SJSA1 (cell line): ENCODE measurements at regions not wholly inside any gene's neighbourhood (a gene's known extent, or its start where the extent isn't known, plus 50 kb on each side); places are given as distances from the start of the nearest gene placed in this dataset.

Experiments
- DNase-seq, 2 experiments: peaks; one replicate each; pipeline ENCODE4 v3.0.0-alpha.2; 2015 to 2020; ENCODE audit warnings: low spot score in 2 of 2, low read depth in 1 of 2
- H3K27ac ChIP-seq: fragments of 250-450 bp; sonication (Bioruptor Pico); 2 replicates; pipeline ENCODE4 v1.5.1; 2020; ENCODE audit warnings: mild to moderate bottlenecking, moderate library complexity
- H3K27me3 ChIP-seq: fragments of 250-450 bp; sonication (Bioruptor Pico); replicated peaks from 2 replicates; pipeline ENCODE4 v1.5.1; 2020; ENCODE audit warnings: mild to moderate bottlenecking, moderate library complexity
- H3K36me3 ChIP-seq: fragments of 250-450 bp; sonication (Bioruptor Pico); 2 replicates; pipeline ENCODE4 v1.5.1; 2020; ENCODE audit warnings: mild to moderate bottlenecking
- H3K4me1 ChIP-seq: fragments of 250-450 bp; sonication (Bioruptor Pico); replicated peaks from 2 replicates; pipeline ENCODE4 v1.6.1; 2021; ENCODE audit warnings: mild to moderate bottlenecking
- H3K4me3 ChIP-seq: fragments of 250-450 bp; sonication (Bioruptor Pico); 2 replicates; pipeline ENCODE4 v1.5.1; 2020; ENCODE audit warnings: mild to moderate bottlenecking
- H3K9me3 ChIP-seq: fragments of 250-450 bp; sonication (Bioruptor Pico); replicated peaks from 2 replicates; pipeline ENCODE4 v1.5.1; 2020; ENCODE audit warnings: mild to moderate bottlenecking

DNA sequence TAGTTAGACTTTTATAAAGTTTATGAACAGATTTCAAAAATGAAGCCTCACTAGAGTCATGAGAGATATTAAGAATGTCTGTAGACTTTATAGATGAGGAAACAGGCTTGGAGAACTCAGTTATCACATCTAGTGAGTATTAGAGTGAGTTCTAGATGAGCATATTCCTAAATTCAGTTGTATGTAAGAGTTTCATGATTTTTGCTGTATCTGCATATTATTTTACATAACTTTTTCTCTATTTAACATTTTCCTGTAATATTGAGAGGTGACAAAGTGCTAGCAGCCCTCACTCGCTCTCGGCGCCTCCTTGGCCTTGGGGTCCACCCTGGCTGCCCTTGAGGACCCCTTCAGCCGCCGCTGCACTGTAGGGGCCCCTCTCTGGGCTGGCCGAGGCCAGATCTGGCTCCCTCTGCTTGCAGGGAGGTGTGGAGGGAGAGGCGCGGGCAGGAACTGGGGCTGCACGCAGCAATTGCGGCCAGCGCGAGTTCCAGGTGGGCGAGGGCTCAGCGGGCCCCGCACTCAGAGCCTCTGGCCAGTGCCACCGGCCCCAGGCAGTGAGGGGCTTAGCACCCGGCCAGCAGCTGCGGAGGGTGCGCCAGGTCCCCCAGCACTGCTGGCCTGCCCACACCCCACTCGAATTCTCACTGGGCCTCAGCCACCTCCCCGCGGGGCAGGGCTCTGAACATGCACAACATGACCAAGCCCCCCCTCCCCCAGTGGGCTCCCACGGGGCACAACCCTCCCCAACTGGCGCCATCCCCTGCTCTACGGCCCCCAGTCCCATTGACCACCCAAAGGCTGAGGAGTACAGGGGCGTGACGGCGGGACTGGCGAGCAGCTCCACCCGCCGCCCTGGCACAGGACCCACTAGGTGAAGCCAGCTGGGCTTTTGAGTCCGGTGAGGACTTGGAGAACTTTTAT is 182.1 kb downstream of the TLE1 start:
- Histone ChIP-seq H3K4me1 (no peaks in the 10 kb centered on the region), H3K4me3 (no peak overlapping the region), H3K36me3 (no peaks in the 10 kb centered on the region), H3K27me3 (no peaks in the 10 kb centered on the region), H3K9me3 (no peaks in the 10 kb centered on the region), H3K27ac (no peak overlapping the region)
- no peak for DNase-seq

DNA sequence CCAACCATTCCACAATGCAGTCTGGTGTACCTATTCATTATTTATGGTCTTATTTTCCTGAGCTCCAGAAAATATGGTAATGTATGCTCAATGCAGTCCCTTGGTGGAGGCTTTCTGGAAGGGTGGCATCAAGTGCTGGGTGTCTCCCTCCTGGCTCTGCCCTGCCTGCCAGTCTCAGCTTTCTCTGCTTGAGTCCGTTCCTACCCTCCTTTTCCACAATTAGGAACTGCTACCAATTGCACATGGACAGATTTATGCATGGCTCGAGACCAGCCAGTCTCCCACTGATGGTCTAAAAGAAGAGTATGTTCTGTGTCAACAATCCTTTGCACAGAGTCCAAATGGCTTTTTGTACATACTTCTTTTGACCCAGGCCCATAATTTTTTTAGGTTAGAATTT is 189.8 kb downstream of the TLE1 start:
- no peaks in the 10 kb centered on the region for H3K36me3 ChIP-seq
- no peaks in the 10 kb centered on the region for H3K27me3 ChIP-seq
- no peaks in the 10 kb centered on the region for H3K9me3 ChIP-seq
- H3K27ac ChIP-seq = no peak overlapping the region
- no peak for DNase-seq
- no peak overlapping the region for H3K4me3 ChIP-seq
- peaks cover 11% of the 10 kb centered on the region for H3K4me1 ChIP-seq

DNA sequence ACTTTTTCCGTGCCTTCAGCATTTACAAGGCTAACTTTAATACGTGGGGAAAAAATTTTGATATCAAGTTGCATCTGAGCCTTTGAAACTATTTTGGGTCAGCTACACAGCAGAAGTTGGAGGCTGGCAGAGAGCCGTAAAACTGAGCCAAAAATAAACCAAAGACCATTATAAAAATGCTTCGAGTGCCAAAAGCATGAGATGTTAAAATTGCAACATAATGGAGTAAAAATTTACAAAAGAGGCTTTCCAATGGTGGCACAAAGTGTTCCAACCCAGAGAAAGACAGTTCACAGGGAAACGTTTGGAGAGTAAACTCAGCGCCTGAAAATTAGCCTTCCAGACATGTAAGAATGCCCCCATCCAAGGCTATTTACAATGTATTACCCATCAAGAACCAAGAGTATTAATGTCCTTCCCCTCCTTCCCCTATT is 190.3 kb downstream of the TLE1 start:
- Histone ChIP-seq H3K4me1 (peaks cover 11% of the 10 kb centered on the region), H3K9me3 (no peaks in the 10 kb centered on the region), H3K27me3 (no peaks in the 10 kb centered on the region), H3K27ac (no peak overlapping the region), H3K4me3 (no peak overlapping the region), H3K36me3 (no peaks in the 10 kb centered on the region)
- peak in 1 of 2 experiments; percentile 29 for DNase-seq

DNA sequence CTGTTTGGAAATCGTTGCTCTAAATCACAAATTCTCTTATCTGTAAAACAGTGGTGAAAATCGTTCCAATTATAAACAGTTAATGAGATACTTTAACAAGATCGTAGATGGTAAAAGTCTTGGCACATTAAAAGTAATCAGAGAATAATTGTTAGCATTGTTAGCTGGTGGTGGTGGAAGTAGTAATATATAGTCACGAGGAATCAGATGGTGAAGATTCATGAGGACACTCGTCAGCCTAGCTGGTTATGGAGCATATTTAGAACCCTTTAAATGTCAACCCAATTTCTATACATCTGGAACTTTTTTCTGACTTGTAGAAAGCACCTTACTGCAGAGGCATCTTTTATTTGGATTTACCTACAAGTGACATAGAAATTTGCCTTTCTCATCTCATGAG is 190.8 kb downstream of the TLE1 start:
- no peak for DNase-seq
- H3K36me3 ChIP-seq = no peaks in the 10 kb centered on the region
- no peaks in the 10 kb centered on the region for H3K9me3 ChIP-seq
- H3K4me1 ChIP-seq = peaks cover 16% of the 10 kb centered on the region
- H3K27me3 ChIP-seq = no peaks in the 10 kb centered on the region
- no peak overlapping the region for H3K27ac ChIP-seq
- H3K4me3 ChIP-seq = no peak overlapping the region

- H3K4me1 ChIP-seq = peaks cover 27% of the 10 kb centered on the region
- no peak overlapping the region for H3K27ac ChIP-seq
- H3K27me3 ChIP-seq = no peaks in the 10 kb centered on the region
- DNase-seq = no peak
- no peak overlapping the region for H3K4me3 ChIP-seq
- H3K36me3 ChIP-seq = no peaks in the 10 kb centered on the region
- no peaks in the 10 kb centered on the region for H3K9me3 ChIP-seq
Measured at GRCh38 chr9:81497091-81497490, 192.3 kb downstream of the TLE1 start.

GRCh38 chr9:81492710-81493447 is 196.5 kb downstream of the TLE1 start:
- peak overlapping the region; percentile 58 for H3K27ac ChIP-seq

DNA sequence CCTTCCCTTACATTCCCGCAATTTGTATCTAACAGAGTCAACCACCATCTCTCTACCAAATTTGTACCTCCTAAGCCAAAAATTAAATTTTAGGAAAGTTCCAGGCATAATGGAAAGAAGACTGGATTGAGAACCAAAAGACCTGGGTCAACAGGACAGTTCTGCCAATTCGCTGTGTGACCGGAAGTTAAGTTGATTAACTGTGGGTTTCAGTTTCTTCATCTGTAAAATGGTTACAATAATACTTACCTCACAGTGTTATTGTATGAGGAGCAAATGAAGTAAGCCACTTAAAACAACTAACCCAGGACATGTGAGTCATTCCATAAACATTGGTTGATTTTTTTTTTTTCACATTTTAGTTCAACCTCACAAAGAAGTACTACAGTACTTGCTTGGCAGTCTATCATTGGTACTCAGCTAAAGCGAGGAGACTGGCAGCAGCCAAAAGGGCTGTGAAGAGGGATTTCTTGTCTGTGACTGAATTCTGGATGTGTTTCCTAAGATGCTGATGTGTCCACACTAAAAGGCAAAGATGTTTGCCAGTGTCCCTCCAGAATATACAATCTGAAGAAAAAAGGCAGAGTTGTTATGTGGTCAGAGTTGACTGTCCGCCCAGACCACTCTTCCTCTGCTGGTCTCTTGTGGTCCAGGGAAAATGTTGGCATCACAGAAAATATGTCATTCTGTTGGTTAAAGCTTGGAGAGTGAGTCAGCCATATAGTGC is 198.6 kb downstream of the TLE1 start:
- Histone ChIP-seq H3K36me3 (no peaks in the 10 kb centered on the region), H3K4me1 (peaks cover 26% of the 10 kb centered on the region), H3K27me3 (no peaks in the 10 kb centered on the region), H3K4me3 (no peak overlapping the region), H3K27ac (no peak overlapping the region), H3K9me3 (no peaks in the 10 kb centered on the region)
- peak in 1 of 2 experiments; percentile 56 for DNase-seq

More at GRCh38 chr9:81492710-81493447, 196.5 kb downstream of the TLE1 start:
- H3K36me3 ChIP-seq = no peaks in the 10 kb centered on the region
- no peaks in the 10 kb centered on the region for H3K9me3 ChIP-seq
- DNase-seq = peak; percentile 79 to 94
- no peaks in the 10 kb centered on the region for H3K27me3 ChIP-seq
- H3K4me3 ChIP-seq = no peak overlapping the region
- peaks cover 26% of the 10 kb centered on the region for H3K4me1 ChIP-seq

GRCh38 chr9:81489046-81489445 is 200.3 kb downstream of the TLE1 start:
- no peak for DNase-seq
- H3K27ac ChIP-seq = no peak overlapping the region
- H3K27me3 ChIP-seq = no peaks in the 10 kb centered on the region
- H3K36me3 ChIP-seq = no peaks in the 10 kb centered on the region
- H3K4me1 ChIP-seq = peaks cover 26% of the 10 kb centered on the region
- no peak overlapping the region for H3K4me3 ChIP-seq
- H3K9me3 ChIP-seq = no peaks in the 10 kb centered on the region

DNA sequence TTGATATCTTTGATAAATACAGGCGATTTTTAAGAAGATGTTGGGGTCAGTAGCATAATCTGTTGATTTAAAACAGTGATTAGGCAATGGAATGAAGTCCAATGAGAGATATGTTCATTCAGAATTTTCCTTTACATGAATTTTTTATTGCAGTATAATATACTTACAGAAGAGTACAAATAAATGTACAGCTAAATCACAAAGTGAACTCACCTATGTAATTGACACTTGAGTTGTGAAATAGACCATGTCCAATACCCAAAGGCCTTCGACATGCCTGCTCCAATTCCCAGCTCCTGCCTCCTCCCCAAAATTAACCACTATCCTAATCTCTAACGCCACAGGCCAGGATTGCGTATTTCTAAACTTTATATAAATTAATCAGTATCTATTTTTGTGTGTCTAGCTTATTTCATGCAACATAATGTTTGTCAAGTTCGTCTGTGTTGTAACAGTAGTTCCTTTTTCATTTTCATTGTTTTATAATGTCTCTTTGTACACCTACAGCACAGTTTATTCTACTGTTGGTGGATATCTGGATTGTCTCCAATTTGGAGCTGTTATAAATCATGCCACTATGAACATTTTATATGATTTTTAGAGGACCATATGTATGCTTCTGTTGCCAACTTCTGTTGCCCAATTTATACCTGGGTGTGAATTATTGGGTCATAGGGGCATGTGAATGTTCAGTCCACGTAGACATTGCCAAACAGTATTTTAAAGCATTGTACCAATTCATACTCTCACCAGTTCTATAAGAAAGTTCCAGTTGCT is 208.3 kb downstream of the TLE1 start:
- no peak for DNase-seq
- H3K36me3 ChIP-seq = no peaks in the 10 kb centered on the region

GRCh38 chr9:81479573-81479972 is 209.8 kb downstream of the TLE1 start:
- Histone ChIP-seq H3K36me3 (no peaks in the 10 kb centered on the region), H3K4me3 (no peak overlapping the region), H3K4me1 (no peaks in the 10 kb centered on the region), H3K9me3 (no peaks in the 10 kb centered on the region), H3K27ac (no peak overlapping the region), H3K27me3 (no peaks in the 10 kb centered on the region)
- no peak for DNase-seq

More for the DNA sequence above, 208.3 kb downstream of the TLE1 start:
- no peak overlapping the region for H3K27ac ChIP-seq
- no peaks in the 10 kb centered on the region for H3K4me1 ChIP-seq
- H3K27me3 ChIP-seq = no peaks in the 10 kb centered on the region
- H3K9me3 ChIP-seq = no peaks in the 10 kb centered on the region
- H3K4me3 ChIP-seq = no peak overlapping the region

GRCh38 chr9:81477669-81478068 is 211.7 kb downstream of the TLE1 start:
- peaks cover 10% of the 10 kb centered on the region for H3K4me1 ChIP-seq
- no peaks in the 10 kb centered on the region for H3K9me3 ChIP-seq
- DNase-seq = no peak
- H3K4me3 ChIP-seq = no peak overlapping the region
- H3K27ac ChIP-seq = no peak overlapping the region
- H3K36me3 ChIP-seq = no peaks in the 10 kb centered on the region
- no peaks in the 10 kb centered on the region for H3K27me3 ChIP-seq

- Histone ChIP-seq H3K27ac (no peak overlapping the region), H3K9me3 (no peaks in the 10 kb centered on the region), H3K27me3 (no peaks in the 10 kb centered on the region), H3K4me3 (no peak overlapping the region), H3K36me3 (no peaks in the 10 kb centered on the region), H3K4me1 (peaks cover 10% of the 10 kb centered on the region)
- no peak for DNase-seq
Measured at GRCh38 chr9:81476813-81477490, 212.4 kb downstream of the TLE1 start.

- DNase-seq = no peak
- H3K9me3 ChIP-seq = no peaks in the 10 kb centered on the region
- H3K4me1 ChIP-seq = peaks cover 10% of the 10 kb centered on the region
- H3K27ac ChIP-seq = no peak overlapping the region
- H3K27me3 ChIP-seq = no peaks in the 10 kb centered on the region
- H3K4me3 ChIP-seq = no peak overlapping the region
- no peaks in the 10 kb centered on the region for H3K36me3 ChIP-seq
Measured at GRCh38 chr9:81474792-81475191, 214.6 kb downstream of the TLE1 start.
